22Rv1 (cell line): ENCODE measurements at regions not wholly inside any gene's neighbourhood (a gene's known extent, or its start where the extent isn't known, plus 50 kb on each side); places are given as distances from the start of the nearest gene placed in this dataset.
"Not testable (repeated sequence)": the region's sequence is repeated elsewhere in the genome, so short reads cannot be mapped to it uniquely, and the experiment has no call there.

Experiments used
- CTCF ChIP-seq: fragments of 450-650 bp; IDR thresholded peaks from 2 replicates; pipeline ENCODE4 v1.5.1; 2017; ENCODE audit warnings: mild to moderate bottlenecking
- ZFX ChIP-seq: fragments of 450-650 bp; IDR thresholded peaks from 2 replicates; pipeline ENCODE4 v1.6.1; 2017; ENCODE audit warnings: antibody characterized with exemption, borderline replicate concordance

GRCh38 chr2:147592784-147593183 lies 252.0 kb upstream of the ACVR2A start:
- TF ChIP-seq CTCF, ZFX: not testable (repeated sequence)
